ENCODE measurements at regions not wholly inside any gene's neighbourhood (a gene's known extent, or its start where the extent isn't known, plus 50 kb on each side); places are given as distances from the start of the nearest gene placed in this dataset.

DNA sequence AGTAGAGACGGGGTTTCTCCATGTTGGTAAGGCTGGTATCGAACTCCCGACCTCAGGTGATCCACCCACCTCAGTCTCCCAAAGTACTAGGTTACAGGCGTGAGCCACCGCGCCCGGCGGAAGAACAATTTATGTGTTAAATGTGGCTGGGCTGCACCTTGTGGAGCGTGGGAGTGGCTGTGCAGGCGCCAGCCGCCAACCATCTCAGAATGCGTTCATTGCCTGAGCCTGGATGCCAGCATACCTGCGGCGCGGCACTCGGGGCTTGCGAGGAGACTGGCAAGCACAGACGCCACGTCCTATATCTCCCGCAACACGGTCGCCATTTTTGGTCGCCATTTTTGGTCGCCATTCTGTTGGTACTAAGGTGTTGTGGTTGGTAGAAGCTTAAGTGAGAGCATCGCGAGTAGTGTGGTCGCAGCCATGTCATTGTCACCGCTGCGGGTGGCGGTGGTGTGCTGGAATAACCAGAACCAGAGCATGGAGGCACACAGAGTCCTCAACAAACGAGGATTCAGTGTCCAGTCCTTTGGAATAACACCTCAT lies 193.6 kb upstream of the HTR2C start (continued):
- TF ChIP-seq EZH2 (IDR thresholded peaks at IDR 0.05; ENCODE audit: borderline replicate concordance, low read depth, low read length) (no peak), POLR2G (IDR thresholded peaks at IDR 0.05; ENCODE audit: low read depth, low read length) (peak; percentile 34; the same call in 1 of the 2 replicates), NFRKB (IDR thresholded peaks at IDR 0.05; ENCODE audit: low read depth) (peak; percentile 44; the same call in 1 of the 2 replicates), RHOXF2B (CRISPR knock-in tag; conservative IDR thresholded peaks at IDR 0.05) (no peak), JUND (IDR thresholded peaks at IDR 0.05; ENCODE audit: borderline replicate concordance, low read depth, low read length) (no peak), JUND (tag; IDR thresholded peaks at IDR 0.05; ENCODE audit: borderline replicate concordance, low read depth, low read length) (no peak), ATF7 (IDR thresholded peaks at IDR 0.05) (no peak), KLF16 (IDR thresholded peaks at IDR 0.05) (no peak), SMAD2 (IDR thresholded peaks at IDR 0.05; ENCODE audit: low read depth, low read length) (no peak), RFX7 (CRISPR knock-in tag; IDR thresholded peaks at IDR 0.05) (no peak), NCOA4 (IDR thresholded peaks at IDR 0.05; ENCODE audit: partially characterized antibody) (no peak), WHSC1 (IDR thresholded peaks at IDR 0.05; ENCODE audit: low read length) (no peak), RBBP5 (IDR thresholded peaks at IDR 0.05; ENCODE audit: borderline replicate concordance, insufficient read depth, low read length, poor library complexity, severe bottlenecking) (no peak), NBN (IDR thresholded peaks at IDR 0.05; ENCODE audit: low read depth) (no peak), HMGN3 (IDR thresholded peaks at IDR 0.05; ENCODE audit: borderline replicate concordance, extremely low read depth, insufficient read length, low read depth, low read length) (no peak), PHB2 (IDR thresholded peaks at IDR 0.05; ENCODE audit: low read depth) (no peak), ZNF830 (CRISPR knock-in tag; IDR thresholded peaks at IDR 0.05) (no peak), HDGF (IDR thresholded peaks at IDR 0.05) (no peak), TEAD1 (CRISPR knock-in tag; IDR thresholded peaks at IDR 0.05) (no peak), RBFOX2 (IDR thresholded peaks at IDR 0.05; ENCODE audit: low read depth, low read length) (peak; percentile 36; the same call in 1 of the 2 replicates), LCOR (CRISPR knock-in tag; IDR thresholded peaks at IDR 0.05) (no peak), ZNF780A (CRISPR knock-in tag; IDR thresholded peaks at IDR 0.05) (no peak), TAF1 (IDR thresholded peaks at IDR 0.05; ENCODE audit: control insufficient read depth, extremely low read depth, insufficient read depth, low read length, severe bottlenecking) (no peak)
- TF ChIP-seq, protein P1, sequence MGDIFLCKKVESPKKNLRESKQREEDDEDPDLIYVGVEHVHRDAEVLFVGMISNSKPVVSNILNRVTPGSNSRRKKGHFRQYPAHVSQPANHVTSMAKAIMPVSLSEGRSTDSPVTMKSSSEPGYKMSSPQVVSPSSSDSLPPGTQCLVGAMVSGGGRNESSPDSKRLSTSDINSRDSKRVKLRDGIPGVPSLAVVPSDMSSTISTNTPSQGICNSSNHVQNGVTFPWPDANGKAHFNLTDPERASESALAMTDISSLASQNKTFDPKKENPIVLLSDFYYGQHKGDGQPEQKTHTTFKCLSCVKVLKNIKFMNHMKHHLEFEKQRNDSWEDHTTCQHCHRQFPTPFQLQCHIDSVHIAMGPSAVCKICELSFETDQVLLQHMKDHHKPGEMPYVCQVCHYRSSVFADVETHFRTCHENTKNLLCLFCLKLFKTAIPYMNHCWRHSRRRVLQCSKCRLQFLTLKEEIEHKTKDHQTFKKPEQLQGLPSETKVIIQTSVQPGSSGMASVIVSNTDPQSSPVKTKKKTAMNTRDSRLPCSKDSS (IDR thresholded peaks at IDR 0.05; ENCODE audit: low read depth, partially characterized antibody) = no peak
- TF ChIP-seq, protein P2, sequence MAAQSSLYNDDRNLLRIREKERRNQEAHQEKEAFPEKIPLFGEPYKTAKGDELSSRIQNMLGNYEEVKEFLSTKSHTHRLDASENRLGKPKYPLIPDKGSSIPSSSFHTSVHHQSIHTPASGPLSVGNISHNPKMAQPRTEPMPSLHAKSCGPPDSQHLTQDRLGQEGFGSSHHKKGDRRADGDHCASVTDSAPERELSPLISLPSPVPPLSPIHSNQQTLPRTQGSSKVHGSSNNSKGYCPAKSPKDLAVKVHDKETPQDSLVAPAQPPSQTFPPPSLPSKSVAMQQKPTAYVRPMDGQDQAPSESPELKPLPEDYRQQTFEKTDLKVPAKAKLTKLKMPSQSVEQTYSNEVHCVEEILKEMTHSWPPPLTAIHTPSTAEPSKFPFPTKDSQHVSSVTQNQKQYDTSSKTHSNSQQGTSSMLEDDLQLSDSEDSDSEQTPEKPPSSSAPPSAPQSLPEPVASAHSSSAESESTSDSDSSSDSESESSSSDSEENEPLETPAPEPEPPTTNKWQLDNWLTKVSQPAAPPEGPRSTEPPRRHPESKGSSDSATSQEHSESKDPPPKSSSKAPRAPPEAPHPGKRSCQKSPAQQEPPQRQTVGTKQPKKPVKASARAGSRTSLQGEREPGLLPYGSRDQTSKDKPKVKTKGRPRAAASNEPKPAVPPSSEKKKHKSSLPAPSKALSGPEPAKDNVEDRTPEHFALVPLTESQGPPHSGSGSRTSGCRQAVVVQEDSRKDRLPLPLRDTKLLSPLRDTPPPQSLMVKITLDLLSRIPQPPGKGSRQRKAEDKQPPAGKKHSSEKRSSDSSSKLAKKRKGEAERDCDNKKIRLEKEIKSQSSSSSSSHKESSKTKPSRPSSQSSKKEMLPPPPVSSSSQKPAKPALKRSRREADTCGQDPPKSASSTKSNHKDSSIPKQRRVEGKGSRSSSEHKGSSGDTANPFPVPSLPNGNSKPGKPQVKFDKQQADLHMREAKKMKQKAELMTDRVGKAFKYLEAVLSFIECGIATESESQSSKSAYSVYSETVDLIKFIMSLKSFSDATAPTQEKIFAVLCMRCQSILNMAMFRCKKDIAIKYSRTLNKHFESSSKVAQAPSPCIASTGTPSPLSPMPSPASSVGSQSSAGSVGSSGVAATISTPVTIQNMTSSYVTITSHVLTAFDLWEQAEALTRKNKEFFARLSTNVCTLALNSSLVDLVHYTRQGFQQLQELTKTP (IDR thresholded peaks at IDR 0.05; ENCODE audit: low read depth in 1 of 2, partially characterized antibody in 2 of 2) = peak in 1 of 2 experiments; percentile 57
